ENCODE measurements at regions not wholly inside any gene's neighbourhood (a gene's known extent, or its start where the extent isn't known, plus 50 kb on each side); places are given as distances from the start of the nearest gene placed in this dataset.

GRCh38 chr6:48893048-48893447 is 570.0 kb downstream of the MMUT start:
- no peak for DNase-seq

DNA sequence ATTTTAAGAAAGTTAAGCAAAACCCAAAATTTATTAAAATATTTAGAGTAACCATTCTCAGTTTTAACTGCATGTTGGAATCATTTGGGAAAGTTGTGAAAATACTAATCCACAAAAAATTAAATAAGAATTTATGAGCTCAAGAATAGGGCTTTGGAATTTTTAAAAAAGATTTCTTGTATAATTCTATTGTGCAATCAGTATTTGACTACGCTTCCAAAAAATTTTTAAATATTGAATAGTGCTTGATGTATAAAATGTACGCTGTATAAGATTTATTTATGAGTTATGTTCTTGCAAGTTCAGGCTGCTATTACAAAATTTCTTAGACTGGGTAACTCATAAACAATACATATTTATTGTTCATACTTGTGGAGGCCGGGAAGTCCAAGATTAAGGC is 571.7 kb downstream of the MMUT start:
- DNase-seq, result no peak

GRCh38 chr6:48889429-48889828 is 573.6 kb downstream of the MMUT start:
- DNase-seq, result no peak

DNA sequence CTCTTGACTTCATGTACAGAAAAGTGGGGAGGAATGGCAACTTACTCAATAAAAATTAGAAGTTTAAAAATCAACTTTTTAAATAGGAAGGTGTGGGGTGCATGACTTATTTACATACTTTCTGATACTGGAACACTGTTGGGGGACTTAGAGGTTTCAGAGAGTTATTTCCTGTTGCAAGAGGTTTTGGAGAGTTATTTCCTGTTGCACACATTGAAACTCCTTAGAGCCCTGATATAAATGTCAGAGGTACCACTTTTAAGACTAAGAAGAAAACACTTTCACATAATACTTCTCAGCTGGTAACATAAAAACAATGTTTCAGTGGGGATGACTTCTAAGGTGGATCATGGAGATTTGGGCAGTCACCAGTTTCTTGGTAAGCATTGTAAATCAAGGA is 579.9 kb downstream of the MMUT start:
- no peak for DNase-seq

DNA sequence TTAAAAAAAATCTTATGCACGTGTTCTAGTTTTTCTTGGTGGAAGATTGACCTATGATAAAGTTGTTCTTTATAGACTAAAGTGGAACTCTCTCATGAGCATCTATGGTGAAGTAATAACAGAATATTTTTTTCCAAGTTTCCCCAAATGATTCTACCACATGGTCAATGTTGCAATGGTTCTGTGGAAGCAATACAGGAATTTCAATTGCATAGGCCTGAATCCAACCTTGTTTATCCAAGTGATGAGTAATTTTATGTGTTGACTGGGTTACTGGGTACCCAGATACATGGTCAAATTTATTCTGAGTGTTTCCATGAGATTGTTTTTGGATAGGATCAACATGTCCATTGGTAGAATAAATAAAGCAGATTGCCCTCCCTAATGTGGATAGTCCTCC is 581.5 kb downstream of the MMUT start:
- no peak for DNase-seq

- DNase-seq, result no peak
Measured at GRCh38 chr6:48869595-48869994, 593.5 kb downstream of the MMUT start.

- DNase-seq, result no peak
Measured at GRCh38 chr6:48866682-48867081, 596.4 kb downstream of the MMUT start.

DNA sequence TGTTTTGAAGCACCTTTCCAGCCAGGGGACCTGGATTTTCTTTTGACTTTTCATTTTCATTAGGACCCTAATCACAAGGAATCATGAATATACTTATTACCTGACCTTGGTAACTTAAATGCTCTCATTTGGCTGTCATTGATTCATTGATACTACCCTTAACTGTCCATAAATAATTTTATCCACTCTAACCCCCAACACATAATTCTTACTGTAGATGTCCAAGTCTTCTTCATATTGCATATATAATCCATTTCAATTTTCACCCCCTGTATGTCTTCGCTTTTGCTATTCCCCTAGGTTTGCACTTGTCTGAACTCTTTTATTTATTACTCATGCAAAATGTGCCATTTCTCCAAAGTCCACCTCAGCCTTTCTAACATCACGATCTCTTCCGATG is 602.9 kb downstream of the MMUT start:
- DNase-seq, result no peak

- DNase-seq, result no peak
Measured at GRCh38 chr6:48859562-48860123, 603.4 kb downstream of the MMUT start.

- DNase-seq, result no peak
Measured at GRCh38 chr6:48845219-48845618, 617.8 kb downstream of the MMUT start.

GRCh38 chr6:48844696-48845095 is 618.4 kb downstream of the MMUT start:
- no peak for DNase-seq

DNA sequence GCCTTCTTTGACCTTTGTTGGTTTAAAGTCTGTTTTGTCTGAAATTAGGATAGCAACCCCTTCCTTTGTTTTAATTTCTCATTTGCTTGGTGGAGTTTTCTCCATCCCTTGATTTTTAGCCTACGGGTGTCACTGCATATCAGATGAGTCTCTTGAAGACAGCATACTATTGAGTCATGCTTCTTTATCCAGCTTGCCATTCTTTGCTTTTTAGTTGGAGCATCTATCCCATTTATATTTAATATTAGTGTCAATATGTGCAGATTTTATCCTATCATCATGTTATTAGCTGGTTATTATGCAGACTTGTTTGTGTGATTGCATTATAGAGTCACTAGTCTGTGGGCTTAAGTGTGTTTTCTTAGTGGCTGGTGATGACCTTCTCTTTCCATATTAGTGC is 622.2 kb downstream of the MMUT start:
- DNase-seq, result no peak

DNA sequence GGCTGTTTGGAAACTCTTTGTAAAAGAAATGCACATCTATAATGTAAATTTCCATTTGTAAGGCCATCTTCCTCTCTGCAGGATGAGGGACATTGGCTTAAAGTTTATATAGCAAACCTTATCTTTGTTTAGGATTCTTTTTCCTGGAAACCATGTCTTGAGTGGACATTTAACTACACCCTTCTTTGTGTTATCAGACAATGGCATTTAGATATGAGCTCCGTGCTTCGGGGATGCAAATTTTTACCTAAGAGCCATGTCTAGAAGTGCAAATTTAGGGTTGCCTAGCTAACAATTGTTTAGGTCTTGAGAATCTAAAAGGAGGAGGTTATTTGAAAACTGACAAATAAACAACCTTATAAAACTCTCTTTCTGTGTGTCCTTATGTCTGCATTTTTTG is 623.8 kb downstream of the MMUT start:
- no peak for DNase-seq

DNA sequence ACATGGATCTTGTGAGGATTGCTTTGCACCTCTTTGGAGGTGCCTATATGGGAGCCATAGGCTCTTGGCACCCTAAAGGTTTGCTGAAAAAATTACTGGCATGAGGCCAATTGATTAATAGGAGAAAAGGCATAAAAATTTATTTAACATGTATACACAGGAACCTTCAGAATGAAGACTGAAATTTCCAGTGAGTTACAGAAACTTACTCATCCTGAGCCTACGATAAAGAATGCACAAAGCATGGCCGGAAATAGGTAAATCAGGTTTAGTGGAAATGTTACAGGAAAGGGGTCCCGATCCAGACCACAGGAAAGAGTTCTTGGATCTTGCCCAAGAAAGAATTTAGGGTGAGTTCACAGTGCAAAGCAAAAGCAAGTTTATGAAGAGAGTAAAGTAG is 625.3 kb downstream of the MMUT start:
- no peak for DNase-seq

DNA sequence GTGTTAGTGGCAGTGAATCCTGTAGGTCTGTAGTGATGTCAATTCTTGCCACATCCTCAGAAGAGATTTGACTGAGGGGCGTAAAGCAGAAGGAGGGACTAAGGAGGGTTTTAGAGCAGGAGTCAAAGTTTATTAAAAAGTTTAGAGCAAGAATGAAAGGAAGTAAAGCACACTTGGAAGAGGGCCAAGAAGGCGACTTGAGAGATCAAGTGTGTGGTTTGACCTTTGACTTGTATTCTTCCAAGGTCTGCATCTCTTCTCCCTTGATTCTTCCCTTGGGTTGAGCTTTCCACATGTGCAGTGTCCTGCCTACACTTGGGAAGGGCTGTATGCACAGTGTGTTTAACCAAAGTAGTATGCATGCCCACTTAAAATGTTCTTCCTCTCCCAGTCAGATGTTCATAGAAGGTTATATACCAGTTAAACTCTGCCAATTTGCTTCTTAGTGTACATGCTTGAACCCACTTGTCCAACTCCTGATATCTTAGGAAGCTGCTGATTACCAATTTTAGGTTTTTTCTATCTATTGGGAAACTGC is 627.6 kb downstream of the MMUT start:
- DNase-seq, result no peak

DNA sequence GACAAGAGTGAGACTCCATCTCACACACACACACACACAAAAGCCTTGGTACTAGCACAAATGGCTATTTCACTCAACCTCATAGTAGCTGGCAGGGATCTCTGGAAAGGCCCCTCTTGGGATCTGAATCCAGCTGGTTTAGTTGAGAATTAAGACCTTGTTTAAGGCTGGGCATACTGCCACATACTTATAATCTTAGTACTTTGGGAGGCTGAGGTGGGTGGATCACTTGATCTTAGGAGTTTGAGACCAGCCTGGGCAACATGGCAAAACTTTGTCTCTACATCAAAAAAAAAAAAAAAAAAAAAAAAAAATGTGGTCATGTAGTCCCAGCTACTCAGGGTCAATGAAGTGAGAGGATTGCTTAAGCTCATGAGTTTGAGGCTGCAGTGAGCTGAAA is 628.3 kb downstream of the MMUT start:
- DNase-seq, result no peak

GRCh38 chr6:48833916-48834315 is 629.1 kb downstream of the MMUT start:
- no peak for DNase-seq

GRCh38 chr6:48826901-48827701 is 636.0 kb downstream of the MMUT start:
- no peak for DNase-seq

DNA sequence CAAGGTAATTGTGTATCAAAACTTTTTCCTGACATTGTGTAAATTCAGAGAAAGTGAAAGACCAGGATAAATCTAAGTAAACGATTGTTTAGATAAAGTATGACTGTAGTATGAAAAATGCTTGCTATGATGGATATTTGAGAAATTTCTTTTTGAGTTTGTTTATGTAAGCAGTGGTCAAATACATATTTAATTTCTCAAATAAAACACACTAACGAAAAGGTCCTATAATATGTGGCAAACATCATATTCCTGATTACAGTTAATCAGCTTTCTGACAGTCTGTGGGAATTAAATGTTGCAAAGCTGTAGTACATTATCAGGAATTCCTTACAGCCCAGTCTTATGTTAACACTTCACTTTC is 636.9 kb downstream of the MMUT start:
- no peak for DNase-seq

GRCh38 chr6:48825501-48826151 is 637.4 kb downstream of the MMUT start:
- DNase-seq, result no peak

DNA sequence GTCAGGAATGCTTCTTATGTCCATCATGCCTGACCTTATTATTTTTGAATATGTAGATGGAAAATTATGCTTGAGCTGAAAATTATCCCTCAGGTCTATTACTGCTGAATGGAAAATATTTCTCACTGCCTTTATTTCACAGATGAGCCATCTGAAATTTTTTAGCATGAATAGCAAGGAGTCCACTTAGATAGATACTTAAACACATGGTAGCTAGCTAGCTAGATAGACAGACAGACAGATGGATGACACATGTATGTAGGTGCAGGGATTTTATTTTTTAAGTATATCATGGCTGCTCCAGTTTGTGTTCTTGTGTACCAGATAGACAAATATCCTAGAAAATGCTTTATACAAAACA is 645.0 kb downstream of the MMUT start:
- DNase-seq, result no peak

DNA sequence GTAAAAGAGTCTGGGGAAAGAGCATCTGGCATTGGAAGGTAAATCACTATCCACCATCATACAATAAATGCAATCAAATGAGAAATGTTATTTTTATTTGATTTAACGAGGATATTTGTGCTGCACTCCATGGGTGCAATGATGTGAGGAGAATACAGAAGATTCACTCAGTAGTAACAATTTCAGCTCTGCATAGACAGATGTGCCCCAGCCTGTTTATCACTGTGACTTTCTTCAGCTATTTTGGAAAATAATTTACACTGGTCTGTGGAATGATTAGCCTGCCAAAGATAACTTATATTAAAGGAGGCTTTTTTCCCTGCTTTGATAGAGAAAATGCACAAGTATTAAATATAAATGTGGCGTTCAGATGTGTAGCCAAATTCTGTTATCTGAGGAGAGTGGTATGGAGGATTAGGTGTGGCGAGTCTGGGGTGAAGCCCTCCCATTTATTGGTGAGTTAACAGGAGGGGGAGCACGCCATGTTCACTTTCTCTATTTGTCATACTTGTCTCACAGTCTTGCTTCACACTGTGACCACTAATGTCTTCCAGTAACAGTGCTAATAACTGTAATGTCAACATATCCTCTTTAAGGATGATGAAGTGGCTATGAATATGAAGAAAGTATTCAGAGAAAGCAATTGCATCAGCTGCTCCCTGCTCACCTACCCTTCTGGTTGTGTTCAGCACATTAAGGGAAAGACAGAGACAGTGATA is 645.6 kb downstream of the MMUT start:
- DNase-seq, result no peak

GRCh38 chr6:48814957-48815356 is 648.1 kb downstream of the MMUT start:
- no peak for DNase-seq

DNA sequence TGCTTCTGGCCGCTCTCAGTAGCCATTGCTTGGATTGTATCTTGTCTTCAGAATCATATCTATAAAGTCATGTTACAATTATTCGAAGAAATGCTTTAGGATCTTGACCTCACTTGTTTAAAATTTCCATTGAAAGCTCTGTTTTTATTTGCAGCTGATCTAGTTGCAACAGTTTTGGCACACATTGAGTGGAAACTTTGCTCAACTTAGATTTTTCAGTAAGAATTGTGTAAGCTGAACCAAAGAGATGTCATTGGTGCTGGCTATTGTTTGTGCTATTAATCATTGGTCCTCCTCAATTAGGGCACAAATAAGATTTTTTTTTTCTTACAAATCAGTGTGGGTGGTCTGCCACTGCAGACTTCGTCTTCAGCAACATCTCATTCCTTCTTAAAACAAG is 649.2 kb downstream of the MMUT start:
- no peak for DNase-seq
